Keratinocyte (primary cell): ENCODE measurements at regions not wholly inside any gene's neighbourhood (a gene's known extent, or its start where the extent isn't known, plus 50 kb on each side); places are given as distances from the start of the nearest gene placed in this dataset.

ENCODE experiments used
- DNase-seq: peaks from one replicate; pipeline ENCODE4 v3.0.0-alpha.2; 2011; ENCODE audit warnings: low read depth, missing footprints, low spot score
- FAIRE-seq: peaks from 2 replicates; lab custom pipeline; 2011; peaks lifted over from hg19 to GRCh38; lab: Jason Lieb, UNC
- H2AFZ ChIP-seq: 2 replicates; pipeline ENCODE4 v1.6.0; 2012; ENCODE audit warnings: low read length, control low read depth, inconsistent platforms; ENCODE audit not compliant: control insufficient read depth
- H3K27ac ChIP-seq: 2 replicates; pipeline ENCODE4 v1.5.1; 2011; ENCODE audit warnings: low read length; ENCODE audit not compliant: control insufficient read depth, insufficient read depth
- H3K27me3 ChIP-seq: 3 replicates; pipeline ENCODE4 v1.6.0; 2011; ENCODE audit warnings: low read length; ENCODE audit not compliant: control insufficient read depth, insufficient read depth; ENCODE audit errors: extremely low read depth
- H3K36me3 ChIP-seq, 2 experiments: 2 replicates in 1 of 2; 3 replicates in 1 of 2; pipeline ENCODE4 v1.5.1; 2011; ENCODE audit warnings: low read length in 2 of 2, mild to moderate bottlenecking in 1 of 2; ENCODE audit not compliant: control insufficient read depth in 2 of 2, insufficient read depth in 2 of 2; ENCODE audit errors: extremely low read depth in 1 of 2
- H3K4me1 ChIP-seq: 3 replicates; pipeline ENCODE4 v1.5.1; 2011; ENCODE audit warnings: low read length; ENCODE audit not compliant: control insufficient read depth, insufficient read depth; ENCODE audit errors: extremely low read depth
- H3K4me2 ChIP-seq: 3 replicates; pipeline ENCODE4 v1.6.0; 2011; ENCODE audit warnings: low read depth, low read length; ENCODE audit not compliant: control insufficient read depth, insufficient read depth; ENCODE audit errors: extremely low read depth
- H3K4me3 ChIP-seq, 3 experiments: fragments of 200-600 bp in 1 of 3; sonication (generic) in 1 of 3; 2 replicates in 2 of 3; 3 replicates in 1 of 3; pipeline ENCODE4 v1.5.1; 2011 to 2016; ENCODE audit warnings: low read length in 3 of 3, mild to moderate bottlenecking in 3 of 3, control low read depth in 2 of 3, inconsistent platforms in 1 of 3, low read depth in 1 of 3, mixed read lengths in 1 of 3, mixed run types in 1 of 3, moderate library complexity in 1 of 3; ENCODE audit not compliant: control insufficient read depth in 2 of 3, insufficient read depth in 2 of 3; ENCODE audit errors: extremely low read depth in 1 of 3
- H3K79me2 ChIP-seq: 2 replicates; pipeline ENCODE4 v1.6.0; 2012; ENCODE audit warnings: low read length; ENCODE audit not compliant: control insufficient read depth, insufficient read depth
- H3K9ac ChIP-seq: 3 replicates; pipeline ENCODE4 v1.6.0; 2011; ENCODE audit warnings: low read length; ENCODE audit not compliant: control insufficient read depth, insufficient read depth; ENCODE audit errors: extremely low read depth
- H3K9me1 ChIP-seq: 3 replicates; pipeline ENCODE4 v1.6.0; 2011; ENCODE audit warnings: low read length; ENCODE audit not compliant: control insufficient read depth, insufficient read depth; ENCODE audit errors: extremely low read depth
- H3K9me3 ChIP-seq: 2 replicates; pipeline ENCODE4 v1.5.1; 2012; ENCODE audit warnings: low read depth, low read length; ENCODE audit not compliant: control insufficient read depth
- H4K20me1 ChIP-seq: 3 replicates; pipeline ENCODE4 v1.6.0; 2011; ENCODE audit warnings: low read length; ENCODE audit not compliant: control insufficient read depth, insufficient read depth; ENCODE audit errors: extremely low read depth
- EZH2 ChIP-seq: IDR thresholded peaks from one replicate; pipeline ENCODE4 v1.6.1; 2012; ENCODE audit warnings: inconsistent platforms, mild to moderate bottlenecking, low read length, moderate library complexity
- dilution Hi-C: fragments of 300-500 bp; cut with MboI; formaldehyde crosslinking; loops from one replicate; pipeline ENCODE4 v1.7.0; 2020; ENCODE audit warnings: low sequenced_read_pairs; ENCODE audit not compliant: extremely low pct_ligation_motif_present
- TF ChIP-seq, protein P1 (sequence below), 3 experiments: IDR thresholded peaks in 1 of 3; conservative IDR thresholded peaks in 1 of 3; optimal IDR thresholded peaks in 1 of 3; 2 replicates in 2 of 3; 3 replicates in 1 of 3; pipeline versions ENCODE3 to v1.5.1; 2011; ENCODE audit warnings: low read length in 3 of 3, mild to moderate bottlenecking in 3 of 3, moderate library complexity in 2 of 3, control low read depth in 1 of 3, inconsistent platforms in 1 of 3; ENCODE audit not compliant: insufficient read depth in 2 of 3; ENCODE audit errors: extremely low read depth in 1 of 3

DNA sequence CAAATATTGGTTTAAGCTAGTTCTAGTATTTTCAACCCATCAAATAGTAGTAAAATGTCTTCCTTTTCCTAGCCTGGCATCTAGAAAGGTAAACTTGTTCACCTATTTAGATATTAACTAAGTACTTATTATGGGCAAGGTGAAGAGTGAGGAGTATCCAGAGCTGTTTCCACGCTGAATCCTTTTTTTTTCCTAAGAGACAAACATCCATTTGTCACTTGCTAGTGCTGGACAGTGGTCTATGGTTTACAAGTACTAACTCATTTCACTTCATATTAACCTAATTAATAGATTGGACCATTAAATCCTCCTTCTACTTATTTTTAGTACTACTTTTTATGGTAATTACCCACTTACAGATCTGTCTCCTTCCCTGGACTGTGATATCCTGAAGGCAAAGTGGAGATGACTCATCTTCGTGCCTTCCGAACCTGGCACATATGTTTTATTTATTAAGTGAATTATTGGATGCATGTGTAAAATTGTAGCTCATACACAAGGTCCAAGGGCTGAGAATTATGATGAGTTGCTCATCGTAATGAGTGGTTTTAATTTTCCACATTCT lies 159.6 kb upstream of the IGFBP3 start:
- Histone ChIP-seq H3K27ac (no peak overlapping the region), H3K4me3 (no peak overlapping the region), H3K79me2 (no peaks in the 10 kb centered on the region), H3K9me3 (no peaks in the 10 kb centered on the region), H3K4me1 (peaks cover 5% of the 10 kb centered on the region), H3K9ac (no peak overlapping the region), H3K4me2 (peak overlapping the region; percentile 33), H3K36me3 (no peaks in the 10 kb centered on the region), H2AFZ (no peak overlapping the region), H4K20me1 (no peaks in the 10 kb centered on the region), H3K9me1 (no peaks in the 10 kb centered on the region), H3K27me3 (no peaks in the 10 kb centered on the region)
- DNase-seq: no peak
- TF ChIP-seq, protein P1, sequence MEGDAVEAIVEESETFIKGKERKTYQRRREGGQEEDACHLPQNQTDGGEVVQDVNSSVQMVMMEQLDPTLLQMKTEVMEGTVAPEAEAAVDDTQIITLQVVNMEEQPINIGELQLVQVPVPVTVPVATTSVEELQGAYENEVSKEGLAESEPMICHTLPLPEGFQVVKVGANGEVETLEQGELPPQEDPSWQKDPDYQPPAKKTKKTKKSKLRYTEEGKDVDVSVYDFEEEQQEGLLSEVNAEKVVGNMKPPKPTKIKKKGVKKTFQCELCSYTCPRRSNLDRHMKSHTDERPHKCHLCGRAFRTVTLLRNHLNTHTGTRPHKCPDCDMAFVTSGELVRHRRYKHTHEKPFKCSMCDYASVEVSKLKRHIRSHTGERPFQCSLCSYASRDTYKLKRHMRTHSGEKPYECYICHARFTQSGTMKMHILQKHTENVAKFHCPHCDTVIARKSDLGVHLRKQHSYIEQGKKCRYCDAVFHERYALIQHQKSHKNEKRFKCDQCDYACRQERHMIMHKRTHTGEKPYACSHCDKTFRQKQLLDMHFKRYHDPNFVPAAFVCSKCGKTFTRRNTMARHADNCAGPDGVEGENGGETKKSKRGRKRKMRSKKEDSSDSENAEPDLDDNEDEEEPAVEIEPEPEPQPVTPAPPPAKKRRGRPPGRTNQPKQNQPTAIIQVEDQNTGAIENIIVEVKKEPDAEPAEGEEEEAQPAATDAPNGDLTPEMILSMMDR (optimal IDR thresholded peaks at IDR 0.05 in 1 of 3, IDR thresholded peaks at IDR 0.05 in 1 of 3, conservative IDR thresholded peaks at IDR 0.05 in 1 of 3; ENCODE audit: extremely low read depth in 1 of 3, insufficient read depth in 2 of 3, low read length in 3 of 3): no peak
- TF ChIP-seq EZH2: no peak
- no peak for FAIRE-seq
- dilution Hi-C loops: no loop called here

DNA sequence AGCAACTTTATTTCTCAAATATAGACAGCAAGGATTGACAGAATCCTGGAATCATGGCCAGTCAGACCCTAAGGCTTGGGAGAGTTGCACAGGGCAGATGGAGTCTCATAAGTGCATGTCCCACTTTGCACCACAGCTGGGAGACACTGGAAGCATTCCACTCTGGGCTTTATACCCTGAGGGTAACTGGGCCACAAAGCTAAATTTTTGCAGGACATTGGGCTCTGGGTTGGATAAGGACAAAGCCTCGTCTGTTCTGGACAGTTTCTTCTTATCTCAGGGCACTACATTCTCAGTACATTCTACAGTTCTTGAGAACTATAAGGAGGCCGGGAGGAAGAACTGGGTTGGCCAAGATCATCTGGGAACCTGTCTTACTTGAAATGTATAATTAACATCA lies 158.3 kb upstream of the IGFBP3 start:
- H3K9me1 ChIP-seq: no peaks in the 10 kb centered on the region
- no peak for FAIRE-seq
- TF ChIP-seq EZH2: no peak
- TF ChIP-seq, protein P1 (optimal IDR thresholded peaks at IDR 0.05 in 1 of 3, IDR thresholded peaks at IDR 0.05 in 1 of 3, conservative IDR thresholded peaks at IDR 0.05 in 1 of 3; ENCODE audit: extremely low read depth in 1 of 3, insufficient read depth in 2 of 3, low read length in 3 of 3): no peak
- no peak overlapping the region for H2AFZ ChIP-seq
- no peak overlapping the region for H3K9ac ChIP-seq
- H3K27ac ChIP-seq: no peak overlapping the region
- H3K4me3 ChIP-seq: no peak overlapping the region
- no peaks in the 10 kb centered on the region for H4K20me1 ChIP-seq
- no peak overlapping the region for H3K4me2 ChIP-seq
- H3K9me3 ChIP-seq: no peaks in the 10 kb centered on the region
- H3K79me2 ChIP-seq: no peaks in the 10 kb centered on the region
- no peaks in the 10 kb centered on the region for H3K27me3 ChIP-seq
- H3K36me3 ChIP-seq: no peaks in the 10 kb centered on the region
- dilution Hi-C loops: no loop called here
- no peak for DNase-seq
- peaks cover 5% of the 10 kb centered on the region for H3K4me1 ChIP-seq
